Hepatocyte (in vitro differentiated cells): ENCODE measurements at regions not wholly inside any gene's neighbourhood (a gene's known extent, or its start where the extent isn't known, plus 50 kb on each side); places are given as distances from the start of the nearest gene placed in this dataset.

Experiments used
- DNase-seq: peaks from one replicate; pipeline ENCODE4 v3.0.0-alpha.2; 2016; ENCODE audit warnings: low spot score
- H2AFZ ChIP-seq: fragments of 200-600 bp; sonication (generic); 2 replicates; pipeline ENCODE4 v1.6.0; 2016; ENCODE audit warnings: antibody characterized with exemption, mild to moderate bottlenecking
- H3K27ac ChIP-seq: fragments of 200-600 bp; sonication (generic); 2 replicates; pipeline ENCODE4 v1.5.1; 2016; ENCODE audit warnings: mild to moderate bottlenecking
- H3K27me3 ChIP-seq: fragments of 200-600 bp; sonication (generic); 2 replicates; pipeline ENCODE4 v1.6.1; 2016
- H3K36me3 ChIP-seq: fragments of 200-600 bp; sonication (generic); replicated peaks from 2 replicates; pipeline ENCODE4 v1.5.1; 2016; ENCODE audit warnings: low read depth; ENCODE audit not compliant: insufficient read depth
- H3K4me1 ChIP-seq: fragments of 200-600 bp; sonication (generic); 2 replicates; pipeline ENCODE4 v1.5.1; 2016; ENCODE audit warnings: mild to moderate bottlenecking, moderate library complexity; ENCODE audit not compliant: insufficient read depth
- H3K4me2 ChIP-seq: fragments of 200-600 bp; sonication (generic); 2 replicates; pipeline ENCODE4 v1.6.0; 2016
- H3K4me3 ChIP-seq: fragments of 200-600 bp; sonication (generic); 2 replicates; pipeline ENCODE4 v1.5.1; 2016; ENCODE audit warnings: mild to moderate bottlenecking
- H3K79me2 ChIP-seq: fragments of 200-600 bp; sonication (generic); 2 replicates; pipeline ENCODE4 v1.6.0; 2017; ENCODE audit warnings: mild to moderate bottlenecking
- H3K9me2 ChIP-seq: fragments of 200-600 bp; sonication (generic); replicated peaks from 2 replicates; pipeline ENCODE4 v1.6.0; 2017; ENCODE audit warnings: mild to moderate bottlenecking; ENCODE audit not compliant: insufficient read depth
- H3K9me3 ChIP-seq: fragments of 200-600 bp; sonication (generic); 2 replicates; pipeline ENCODE4 v1.5.1; 2016; ENCODE audit warnings: low read depth, mild to moderate bottlenecking
- H4K20me1 ChIP-seq: fragments of 200-600 bp; sonication (generic); 2 replicates; pipeline ENCODE4 v1.6.0; 2016; ENCODE audit warnings: mild to moderate bottlenecking; ENCODE audit not compliant: insufficient read depth, poor library complexity, severe bottlenecking
- CTCF ChIP-seq: fragments of 200-600 bp; sonication (generic); IDR thresholded peaks from 2 replicates; pipeline ENCODE4 v1.5.1; 2016; ENCODE audit warnings: antibody characterized with exemption, mild to moderate bottlenecking; ENCODE audit not compliant: poor library complexity
- EZH2 ChIP-seq: fragments of 200-600 bp; sonication (generic); IDR thresholded peaks from 2 replicates; pipeline ENCODE4 v1.6.1; 2016; ENCODE audit warnings: antibody characterized with exemption, mild to moderate bottlenecking, borderline replicate concordance
- EZH2phosphoT487 ChIP-seq: fragments of 200-600 bp; sonication (generic); IDR thresholded peaks from one replicate; pipeline ENCODE4 v1.6.1; 2018; ENCODE audit warnings: antibody characterized with exemption, mild to moderate bottlenecking, low read depth, moderate library complexity; ENCODE audit not compliant: unreplicated experiment, severe bottlenecking
- WGBS: methylation state at CpG from one replicate; pipeline ENCODE4 v1.1.6; 2016; ENCODE audit warnings: low lambda C conversion rate; ENCODE audit errors: missing lambda C conversion rate; 5-methylcytosine and 5-hydroxymethylcytosine counted together

DNA sequence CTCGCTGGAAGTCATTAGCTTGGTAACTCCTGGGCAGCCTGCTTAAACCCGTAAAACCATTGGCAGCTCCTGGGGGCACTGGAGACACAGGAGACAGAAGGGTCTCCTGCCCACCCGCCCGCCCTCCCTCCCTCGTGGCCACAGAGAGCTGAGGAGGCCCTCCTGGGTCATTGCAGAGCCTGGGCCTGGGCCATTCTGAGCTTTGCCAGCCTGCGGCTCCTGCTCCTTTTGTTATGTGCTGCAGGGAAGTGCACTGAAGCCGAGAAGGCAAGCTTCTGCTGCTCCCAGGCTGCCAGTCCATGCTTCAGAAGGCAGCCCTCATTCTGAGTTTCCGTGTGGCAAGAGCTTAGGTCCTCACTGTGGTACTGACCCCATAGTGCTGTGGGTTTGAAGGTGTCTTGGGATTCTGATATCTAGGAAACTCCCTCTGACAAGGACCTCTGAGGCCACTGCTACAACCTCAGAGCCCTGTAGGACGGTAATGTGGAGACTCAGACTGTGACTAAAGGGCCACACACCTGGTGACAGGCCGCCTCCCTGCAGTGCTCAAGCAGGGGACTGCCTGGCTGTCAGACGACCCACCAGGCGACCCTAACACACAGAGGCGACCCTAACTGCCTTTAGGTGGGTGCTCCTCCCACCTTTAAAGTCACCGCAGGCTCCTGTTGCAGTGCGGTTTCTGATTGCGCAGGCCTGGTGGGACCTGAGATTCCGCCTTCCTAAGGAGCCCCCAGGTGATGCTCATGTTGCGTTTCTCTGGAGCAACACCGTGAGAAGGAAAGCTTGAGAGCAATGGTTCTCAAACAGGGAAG is 118.7 kb downstream of the IER5 start:
- no peaks in the 10 kb centered on the region for H3K36me3 ChIP-seq
- H2AFZ ChIP-seq = no peak overlapping the region
- H3K9me2 ChIP-seq = no peaks in the 10 kb centered on the region
- no peaks in the 10 kb centered on the region for H3K4me1 ChIP-seq
- H3K4me2 ChIP-seq = no peak overlapping the region
- TF ChIP-seq EZH2phosphoT487 (no peak), CTCF (no peak), EZH2 (no peak)
- H3K27ac ChIP-seq = no peak overlapping the region
- no peaks in the 10 kb centered on the region for H4K20me1 ChIP-seq
- H3K79me2 ChIP-seq = no peaks in the 10 kb centered on the region
- 76% methylated on average over 17 of the region's 19 CpGs for WGBS
- H3K27me3 ChIP-seq = no peaks in the 10 kb centered on the region
- H3K4me3 ChIP-seq = no peak overlapping the region
- no peaks in the 10 kb centered on the region for H3K9me3 ChIP-seq
- no peak for DNase-seq

DNA sequence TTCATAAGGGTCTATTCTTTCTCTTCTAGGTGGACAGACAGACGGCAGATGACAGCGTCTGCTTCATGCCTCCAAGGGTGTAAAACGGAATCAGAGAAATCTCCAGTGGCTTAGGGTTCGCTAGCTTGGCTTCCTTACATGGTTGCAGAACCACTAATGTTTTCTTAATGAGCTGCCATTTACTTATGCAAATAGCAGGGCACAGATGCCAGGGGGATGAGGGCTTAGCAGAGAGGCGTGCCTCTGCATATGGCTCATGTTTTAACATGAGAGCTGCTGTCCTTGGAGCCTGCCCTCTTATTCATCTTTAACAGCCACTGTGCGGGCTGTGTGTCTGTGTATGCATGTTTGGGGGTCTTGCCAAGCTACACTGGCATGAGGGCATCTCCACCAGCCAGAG is 119.6 kb downstream of the IER5 start:
- Histone ChIP-seq H3K4me3 (no peak overlapping the region), H3K27me3 (no peaks in the 10 kb centered on the region), H3K9me3 (no peaks in the 10 kb centered on the region), H3K4me2 (no peak overlapping the region), H3K79me2 (no peaks in the 10 kb centered on the region), H3K4me1 (no peaks in the 10 kb centered on the region), H4K20me1 (no peaks in the 10 kb centered on the region), H2AFZ (no peak overlapping the region), H3K9me2 (no peaks in the 10 kb centered on the region), H3K27ac (no peak overlapping the region), H3K36me3 (no peaks in the 10 kb centered on the region)
- WGBS = 90% methylated on average over 6 of the region's 6 CpGs
- DNase-seq = no peak
- TF ChIP-seq EZH2phosphoT487 = no peak
- TF ChIP-seq CTCF = no peak
- TF ChIP-seq EZH2 = no peak

DNA sequence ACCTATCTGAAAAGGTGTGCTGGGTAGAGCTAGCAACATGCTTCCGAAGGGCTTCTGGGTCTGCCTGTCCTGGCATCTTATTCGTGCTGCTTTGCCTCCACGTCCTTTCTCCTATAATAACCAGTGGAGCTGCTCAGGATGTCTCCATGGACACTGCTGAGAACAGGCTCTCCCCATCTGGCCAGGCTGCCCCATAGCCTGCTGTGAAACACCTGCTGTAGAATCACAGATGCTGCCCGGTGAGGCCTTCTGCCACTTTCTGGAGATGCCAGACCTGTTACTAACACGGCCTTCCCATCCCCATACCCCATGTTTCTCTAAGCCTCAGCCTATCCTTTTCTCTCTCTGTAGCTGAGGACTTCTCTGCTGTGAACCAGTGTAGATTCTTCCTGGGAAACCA is 120.5 kb downstream of the IER5 start:
- no peaks in the 10 kb centered on the region for H3K9me3 ChIP-seq
- 93% methylated on average over 5 of the region's 5 CpGs for WGBS
- no peak for TF ChIP-seq EZH2
- no peak for TF ChIP-seq EZH2phosphoT487
- TF ChIP-seq CTCF = no peak
- H4K20me1 ChIP-seq = no peaks in the 10 kb centered on the region
- H2AFZ ChIP-seq = no peak overlapping the region
- H3K36me3 ChIP-seq = no peaks in the 10 kb centered on the region
- H3K27me3 ChIP-seq = no peaks in the 10 kb centered on the region
- no peaks in the 10 kb centered on the region for H3K4me1 ChIP-seq
- no peak overlapping the region for H3K27ac ChIP-seq
- no peaks in the 10 kb centered on the region for H3K79me2 ChIP-seq
- no peak overlapping the region for H3K4me3 ChIP-seq
- no peaks in the 10 kb centered on the region for H3K9me2 ChIP-seq
- no peak for DNase-seq
- H3K4me2 ChIP-seq = no peak overlapping the region
